ENCODE measurements at regions not wholly inside any gene's neighbourhood (a gene's known extent, or its start where the extent isn't known, plus 50 kb on each side); places are given as distances from the start of the nearest gene placed in this dataset.

DNA sequence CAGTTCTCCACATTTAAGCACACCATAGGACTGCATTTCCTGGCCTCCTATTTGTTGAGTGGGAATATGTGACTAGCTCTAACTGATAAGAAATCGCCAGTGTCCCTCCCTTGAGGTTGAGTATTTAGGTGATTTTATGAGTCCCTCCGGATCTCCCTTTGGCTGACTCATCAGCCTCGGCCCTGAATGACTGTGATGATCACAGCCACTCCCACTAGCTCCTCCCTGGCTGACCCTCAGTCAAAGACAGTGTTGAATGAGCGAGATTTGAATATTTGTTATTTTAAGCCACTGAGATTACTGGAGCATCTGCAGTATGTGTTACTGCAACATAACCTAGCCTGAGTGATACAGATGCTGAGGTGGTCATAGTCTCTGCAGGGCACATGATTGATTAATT, 515.3 kb downstream of the EPHB1 start:
- DNase-seq: no peak

- DNase-seq: no peak
Observed at GRCh38 chr3:135311699-135312098, 516.6 kb downstream of the EPHB1 start.

- DNase-seq: no peak
Observed at GRCh38 chr3:135314237-135314636, 519.2 kb downstream of the EPHB1 start.

DNA sequence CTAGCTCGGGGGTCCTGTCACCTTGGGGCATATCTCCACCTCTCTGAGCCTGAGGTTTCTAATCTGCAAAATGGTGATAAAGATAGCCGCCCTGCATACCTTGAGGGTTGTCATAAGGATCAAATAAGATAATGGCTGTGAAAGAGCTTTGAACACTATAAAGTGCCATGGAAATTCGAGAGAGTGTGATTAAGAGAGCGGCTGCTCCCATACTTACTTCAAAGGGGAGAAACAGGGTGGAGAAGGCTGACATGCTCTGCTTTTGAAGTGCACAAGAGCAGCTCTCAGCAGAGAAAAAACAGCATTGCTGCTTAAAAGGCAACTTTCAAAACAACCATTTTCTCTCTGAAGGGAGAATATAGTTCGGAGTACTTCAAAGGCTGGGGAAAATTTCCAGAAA, 529.2 kb downstream of the EPHB1 start:
- DNase-seq: no peak

DNA sequence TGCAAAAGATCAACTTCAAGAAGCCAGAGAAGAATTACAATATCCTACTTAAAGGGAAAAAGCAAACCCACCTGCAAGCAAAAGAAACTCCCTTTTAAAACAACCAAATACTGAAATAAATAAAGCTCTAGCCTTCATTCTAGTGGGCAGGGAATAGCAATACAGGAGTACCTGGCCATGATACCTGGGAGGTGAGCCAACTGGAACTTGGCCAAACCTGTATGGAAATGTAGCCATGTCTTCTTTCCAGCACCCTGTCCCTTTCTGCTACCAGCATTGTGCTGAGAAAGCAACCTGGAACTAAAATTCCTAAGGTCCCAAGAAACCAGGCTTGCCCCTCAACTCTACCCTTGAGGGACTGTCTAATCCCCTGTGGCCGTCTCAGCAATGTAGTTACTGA, 530.0 kb downstream of the EPHB1 start:
- DNase-seq: no peak

- no peak for DNase-seq
Observed at GRCh38 chr3:135325726-135326235, 530.7 kb downstream of the EPHB1 start.

GRCh38 chr3:135326851-135327250, 531.8 kb downstream of the EPHB1 start:
- DNase-seq: no peak

DNA sequence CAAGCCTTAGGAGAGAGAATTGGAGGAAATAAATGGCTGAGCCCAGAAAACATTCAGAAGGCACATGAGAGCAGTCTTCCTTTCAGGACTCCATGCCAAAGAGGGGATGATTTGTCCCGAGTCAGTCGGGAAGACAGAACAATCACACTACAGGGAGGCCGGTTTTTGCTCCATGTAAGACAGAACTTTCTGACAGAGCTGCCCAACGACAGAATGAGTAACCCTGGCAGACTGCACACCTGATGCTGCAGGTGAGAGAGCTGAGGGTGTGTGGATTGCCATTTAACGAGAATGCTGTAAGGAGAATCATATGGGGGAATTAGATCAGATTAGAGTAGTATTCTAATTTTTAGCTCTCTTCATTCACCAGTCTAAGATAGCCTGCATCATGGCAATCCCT, 533.0 kb downstream of the EPHB1 start:
- no peak for DNase-seq

- DNase-seq: no peak
Observed at GRCh38 chr3:135329479-135329878, 534.4 kb downstream of the EPHB1 start.

GRCh38 chr3:135337192-135337591, 542.1 kb downstream of the EPHB1 start:
- no peak for DNase-seq

GRCh38 chr3:135348690-135349089, 553.6 kb downstream of the EPHB1 start:
- no peak for DNase-seq

DNA sequence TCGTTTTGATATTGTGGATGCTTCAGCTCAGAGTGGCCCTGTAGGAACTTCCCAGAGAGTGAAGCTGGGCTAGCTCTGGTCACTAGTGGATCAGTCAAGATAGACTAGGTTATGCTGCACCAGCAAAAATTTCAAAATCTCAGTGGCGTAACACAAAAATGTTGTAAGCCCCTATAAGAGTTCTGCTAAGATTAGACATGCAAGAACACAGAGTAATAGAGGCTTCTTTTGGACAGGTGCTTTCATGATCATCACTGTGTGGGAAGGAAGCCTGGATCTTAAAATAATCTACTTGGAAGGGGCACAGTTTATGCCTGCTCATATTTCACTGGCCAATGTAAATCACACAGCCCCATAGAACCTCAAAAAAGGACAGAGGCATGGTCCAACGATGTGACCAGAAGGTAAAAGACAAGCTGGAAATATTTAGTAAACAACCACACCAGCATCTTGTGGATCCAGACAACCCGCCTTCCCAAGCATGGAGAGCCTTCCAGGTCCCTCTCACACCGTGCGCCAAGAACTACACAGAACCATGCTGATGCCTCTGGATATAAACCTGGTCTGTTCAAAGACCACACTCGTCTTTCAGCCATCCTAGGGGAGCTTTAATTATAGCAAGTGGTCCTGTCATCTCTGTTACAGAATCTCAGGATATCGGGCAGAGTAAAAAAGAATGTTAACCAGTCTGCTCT, 554.3 kb downstream of the EPHB1 start:
- no peak for DNase-seq

DNA sequence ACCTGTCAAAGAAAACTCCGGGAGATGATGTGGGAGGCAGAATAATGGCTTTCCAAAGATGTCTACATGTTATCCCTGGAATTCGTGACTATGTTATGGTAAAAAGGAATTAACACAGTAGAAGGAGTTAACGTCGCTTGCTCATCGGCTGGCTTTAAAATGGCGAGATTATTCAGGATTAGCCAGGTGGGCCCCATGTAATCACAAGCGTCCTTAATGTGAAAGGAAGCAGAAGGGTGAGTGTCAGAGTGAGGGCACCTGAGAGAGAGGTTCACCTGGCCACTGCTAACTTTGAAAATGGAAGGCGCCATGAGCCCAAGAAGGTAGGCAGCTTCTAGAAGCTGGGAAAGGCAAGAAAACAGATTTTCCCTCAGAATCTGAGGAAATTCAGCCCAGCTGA, 557.2 kb downstream of the EPHB1 start:
- DNase-seq: no peak

GRCh38 chr3:135362889-135363288, 567.8 kb downstream of the EPHB1 start:
- no peak for DNase-seq

DNA sequence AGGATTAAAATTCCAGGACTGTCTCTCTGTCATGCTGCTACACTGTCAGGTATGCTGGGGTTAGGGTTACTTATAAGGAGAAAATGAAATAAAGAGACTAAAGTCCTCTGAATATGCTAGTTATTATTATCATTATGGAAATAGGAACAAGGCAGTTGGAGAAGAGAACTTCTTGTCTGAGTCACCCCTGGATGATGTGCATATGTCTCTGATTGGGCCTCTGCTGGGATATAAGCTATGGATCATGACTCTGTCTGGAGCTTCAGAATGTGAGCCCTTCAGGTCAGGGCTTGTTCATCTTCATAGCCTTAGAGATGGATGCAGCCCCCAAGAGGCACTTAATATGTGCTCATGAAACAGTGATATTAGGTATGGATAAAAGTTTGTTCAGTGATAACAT, 569.6 kb downstream of the EPHB1 start:
- DNase-seq: no peak

GRCh38 chr3:135366816-135367215, 571.8 kb downstream of the EPHB1 start:
- DNase-seq: no peak

DNA sequence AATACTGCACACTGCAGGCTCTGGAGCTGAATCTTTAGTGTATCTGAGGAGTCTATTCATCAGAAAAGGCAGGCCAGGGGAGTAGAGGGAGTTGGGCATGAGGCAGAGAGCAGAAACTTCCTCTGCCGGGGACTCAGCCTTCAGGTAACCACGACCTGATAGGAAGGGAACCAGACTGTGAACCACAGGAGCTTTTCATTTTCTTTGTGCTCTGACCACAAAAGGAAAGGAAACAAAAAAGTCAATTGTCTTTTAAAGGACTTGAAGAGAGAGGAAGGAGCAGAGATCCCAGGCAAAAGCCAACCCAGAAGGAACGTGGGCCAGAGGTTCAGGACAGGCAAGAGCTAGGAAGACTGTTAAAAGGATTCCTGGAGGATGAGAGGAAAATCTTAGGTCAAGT, 573.3 kb downstream of the EPHB1 start:
- no peak for DNase-seq

DNA sequence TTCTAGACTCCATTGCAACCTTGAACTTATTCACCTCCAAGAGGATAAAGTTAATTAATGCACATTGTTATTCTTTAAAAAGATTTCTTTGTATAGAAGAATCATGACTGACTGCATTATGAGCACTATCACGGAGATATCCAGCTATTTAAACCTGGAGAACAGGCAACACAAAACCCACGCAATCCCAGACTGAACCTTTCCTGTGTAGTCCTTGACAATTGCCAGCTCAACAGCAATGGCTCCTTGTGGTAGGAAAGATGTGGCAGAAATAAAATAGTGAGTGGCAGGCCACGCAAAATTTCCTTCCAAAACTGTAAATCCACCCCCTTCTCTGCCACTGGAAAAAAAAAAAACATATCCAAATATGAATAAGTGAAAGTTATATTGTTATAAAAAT, 573.7 kb downstream of the EPHB1 start:
- DNase-seq: no peak

DNA sequence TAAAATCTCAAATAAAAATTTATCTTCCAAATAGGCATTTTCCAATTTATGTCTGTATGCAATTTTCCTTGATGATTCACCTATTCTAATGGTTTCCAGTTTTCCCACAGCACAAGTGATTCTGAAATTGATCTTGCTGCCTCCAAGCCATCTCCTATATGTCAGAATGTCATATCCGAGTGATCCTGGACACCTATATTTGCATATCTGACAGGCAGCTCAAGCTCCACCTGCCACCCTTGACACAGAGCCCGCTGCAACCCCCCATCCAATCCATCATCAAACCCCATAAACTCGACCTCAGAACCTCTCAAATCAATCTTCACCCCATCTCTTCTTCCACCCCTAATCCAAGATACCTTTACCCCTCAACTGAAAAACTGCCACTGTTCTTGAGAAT, 579.5 kb downstream of the EPHB1 start:
- no peak for DNase-seq

- no peak for DNase-seq
Observed at GRCh38 chr3:135382188-135382587, 583.3 kb upstream of the PPP2R3A start.

DNA sequence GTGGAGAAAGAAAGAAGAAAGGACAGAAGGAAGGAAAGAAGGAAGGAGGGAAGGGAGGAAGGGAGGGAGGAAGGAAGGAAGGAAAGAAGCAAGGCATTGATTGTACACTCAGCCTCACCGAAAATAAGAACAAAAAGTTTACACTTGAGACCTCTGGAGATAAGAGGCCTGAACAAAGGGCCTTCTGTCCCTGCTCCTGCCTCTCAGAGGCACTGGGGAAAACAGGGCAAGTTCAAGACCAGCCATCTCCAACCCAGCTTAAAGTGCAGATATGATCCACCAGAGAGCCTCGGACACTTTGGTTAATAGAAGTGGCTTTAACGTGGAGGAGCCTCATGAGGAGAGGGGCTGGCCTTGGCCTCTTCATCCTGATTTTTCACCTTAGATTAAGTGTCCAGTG, 582.9 kb upstream of the PPP2R3A start:
- DNase-seq: no peak

- no peak for DNase-seq
Observed at GRCh38 chr3:135383301-135383700, 582.2 kb upstream of the PPP2R3A start.

- DNase-seq: no peak
Observed at GRCh38 chr3:135392151-135392550, 573.4 kb upstream of the PPP2R3A start.

GRCh38 chr3:135393159-135393558, 572.4 kb upstream of the PPP2R3A start:
- no peak for DNase-seq

DNA sequence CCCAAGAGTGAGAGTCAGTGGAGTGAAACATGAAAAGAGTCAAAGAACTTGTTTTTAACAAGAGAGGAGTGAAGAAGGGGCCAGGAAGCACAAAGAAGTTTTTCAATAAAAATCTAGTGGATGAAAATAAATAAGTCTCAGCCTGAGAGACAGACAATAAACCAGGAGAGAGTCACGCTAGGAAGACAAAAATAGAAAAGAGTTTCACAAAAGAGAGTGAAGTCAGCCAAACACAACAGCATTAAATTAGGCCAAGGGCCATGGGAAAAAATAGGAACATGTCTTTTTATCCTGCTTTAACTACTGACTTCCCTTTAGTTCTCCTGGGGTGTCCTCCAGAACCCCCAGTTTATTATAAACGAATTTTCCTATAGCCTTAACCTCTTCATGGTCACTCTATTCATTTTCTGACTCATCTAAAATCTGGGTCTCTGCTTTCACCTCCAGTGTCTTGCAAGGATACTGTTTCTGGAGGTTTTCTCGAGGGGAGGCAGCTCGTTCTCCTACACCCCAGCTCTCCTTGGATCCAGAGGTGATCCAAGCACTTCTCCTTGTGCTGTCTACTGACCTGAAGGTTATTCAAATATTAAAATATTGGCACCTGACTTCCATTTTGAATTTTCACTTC, 571.5 kb upstream of the PPP2R3A start:
- DNase-seq: no peak

Measured in activated CD8-positive, alpha-beta memory T cell treated with anti-CD3 and anti-CD28 coated beads for 24 hours (primary cell).